ENCODE measurements at regions not wholly inside any gene's neighbourhood (a gene's known extent, or its start where the extent isn't known, plus 50 kb on each side); places are given as distances from the start of the nearest gene placed in this dataset.
"Not testable (repeated sequence)": the region's sequence is repeated elsewhere in the genome, so short reads cannot be mapped to it uniquely, and the experiment has no call there.

GRCh38 chr15:89031637-89032285, 56.5 kb upstream of the ABHD2 start:
- DNase-seq: not testable (repeated sequence)

DNA sequence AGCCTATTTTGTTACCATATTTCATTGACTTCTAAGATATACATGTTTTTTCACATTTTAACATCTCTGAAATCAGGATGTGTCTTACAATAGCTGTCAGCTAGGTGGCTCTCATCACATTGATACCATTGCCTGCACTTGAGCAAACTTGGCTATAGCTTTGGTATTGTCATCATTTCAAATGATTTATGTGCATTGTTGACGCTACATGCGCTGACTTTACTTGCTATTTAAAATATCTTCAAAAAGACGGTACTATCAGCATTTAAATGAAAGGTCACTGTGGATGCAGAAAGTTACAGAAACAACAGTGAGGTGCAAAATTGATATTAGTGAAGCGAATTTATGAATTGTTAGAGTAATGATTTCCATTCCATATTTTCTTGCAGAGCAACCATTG, 54.0 kb upstream of the ABHD2 start:
- no peak for DNase-seq

GRCh38 chr15:89035150-89035549, 53.1 kb upstream of the ABHD2 start:
- no peak for DNase-seq

- DNase-seq: no peak
Observed at GRCh38 chr15:89035658-89036057, 52.6 kb upstream of the ABHD2 start.

GRCh38 chr15:89038146-89038545, 50.1 kb upstream of the ABHD2 start:
- DNase-seq: no peak
